HepG2 (cell line): ENCODE measurements at regions not wholly inside any gene's neighbourhood (a gene's known extent, or its start where the extent isn't known, plus 50 kb on each side); places are given as distances from the start of the nearest gene placed in this dataset.

Experiments
- ATAC-seq: fragments of 200-7000 bp; cut with Tn5 transposase; 3 replicates; pipeline ENCODE4 v1.9.1; 2020; ENCODE audit warnings: mild to moderate bottlenecking, moderate library complexity
- BruUV-seq: library from RNA; stranded (reverse); fragments of 400-500 nt; replicated peaks from 2 replicates; lab custom pipeline; 2021; lab: Mats Ljungman, UMichigan
- CTCF ChIA-PET: fragments of 300-600 bp; formaldehyde crosslinking; extraction: SDS; loops from one replicate; lab custom pipeline; 2021; ENCODE audit warnings: low total read pairs, inconsistent platforms, low intra/inter-chr PET ratio; lab: Yijun Ruan, JAX
- POLR2A ChIA-PET: fragments of 350-600 bp; sonication (Branson Sonifier 250); formaldehyde crosslinking; loops from one replicate; lab custom pipeline; 2020; ENCODE audit warnings: antibody characterized with exemption, inconsistent platforms; lab: Yijun Ruan, JAX
- DNase-seq: peaks from one replicate; pipeline ENCODE4 v3.0.0-alpha.2; 2015; ENCODE audit warnings: low spot score
- FAIRE-seq: peaks from 3 replicates; lab custom pipeline; 2011; peaks lifted over from hg19 to GRCh38; lab: Jason Lieb, UNC
- H2AFZ ChIP-seq: one replicate; pipeline ENCODE4 v1.6.1; 2011; ENCODE audit warnings: low read length, inconsistent platforms
- H3K27ac ChIP-seq: fragments of 300-600 bp; 3 replicates; pipeline ENCODE4 v1.8.0; 2011; ENCODE audit warnings: mixed run types, mild to moderate bottlenecking, mixed read lengths, low read length, inconsistent platforms; ENCODE audit not compliant: insufficient read depth; ENCODE audit errors: extremely low read length
- H3K27me3 ChIP-seq, 2 experiments: fragments of 200-600 bp in 1 of 2; 2 replicates in 1 of 2; 3 replicates in 1 of 2; pipeline versions ENCODE4 v1.6.0 to v1.8.0; 2011; ENCODE audit warnings: low read length in 2 of 2, mild to moderate bottlenecking in 2 of 2, moderate library complexity in 2 of 2, inconsistent platforms in 1 of 2; ENCODE audit not compliant: insufficient read depth in 2 of 2, control insufficient read depth in 1 of 2
- H3K36me3 ChIP-seq, 2 experiments: fragments of 200-600 bp in 1 of 2; replicated peaks in 1 of 2; 2 replicates in 1 of 2; 3 replicates in 1 of 2; pipeline versions ENCODE4 v1.5.1 to v1.8.0; 2011; ENCODE audit warnings: low read length in 2 of 2, inconsistent platforms in 1 of 2; ENCODE audit not compliant: insufficient read depth in 2 of 2, control insufficient read depth in 1 of 2
- H3K4me1 ChIP-seq: 2 replicates; pipeline ENCODE4 v1.5.1; 2012; ENCODE audit warnings: low read length, inconsistent platforms; ENCODE audit not compliant: insufficient read depth
- H3K4me2 ChIP-seq: 2 replicates; pipeline ENCODE4 v1.6.0; 2011; ENCODE audit warnings: low read depth, low read length, inconsistent platforms
- H3K4me3 ChIP-seq, 3 experiments: fragments of 200-600 bp in 1 of 3; sonication (generic), shearing (Covaris generic) in 1 of 3; replicated peaks in 1 of 3; 2 replicates each; pipeline ENCODE4 v1.5.1; 2011 to 2016; ENCODE audit warnings: low read length in 3 of 3, inconsistent platforms in 2 of 3, low read depth in 2 of 3, mild to moderate bottlenecking in 2 of 3, control low read depth in 1 of 3, mixed read lengths in 1 of 3; ENCODE audit not compliant: insufficient read depth in 1 of 3
- H3K79me2 ChIP-seq: one replicate; pipeline ENCODE4 v1.6.1; 2011; ENCODE audit warnings: low read length, inconsistent platforms; ENCODE audit not compliant: insufficient read depth
- H3K9ac ChIP-seq: 2 replicates; pipeline ENCODE4 v1.6.0; 2011; ENCODE audit warnings: mild to moderate bottlenecking, low read depth, low read length, inconsistent platforms; ENCODE audit not compliant: insufficient read depth
- H3K9me3 ChIP-seq: 2 replicates; pipeline ENCODE4 v1.5.1; 2012; ENCODE audit warnings: mild to moderate bottlenecking, low read length
- H4K20me1 ChIP-seq: 2 replicates; pipeline ENCODE4 v1.6.0; 2011; ENCODE audit warnings: inconsistent platforms, mild to moderate bottlenecking, low read length, moderate library complexity; ENCODE audit not compliant: insufficient read depth
- ARID3A ChIP-seq: IDR thresholded peaks from 2 replicates; pipeline ENCODE4 v1.6.1; 2012; ENCODE audit warnings: low read depth, low read length, improper control_type of control experiment
- CREM ChIP-seq, 2 experiments: sonication (generic) in 1 of 2; formaldehyde crosslinking in 1 of 2; IDR thresholded peaks; 2 replicates each; pipeline versions ENCODE4 v1.4.0 to v1.6.1; 2016 to 2020; ENCODE audit warnings: antibody characterized with exemption in 1 of 2, mild to moderate bottlenecking in 1 of 2, missing genetic modification reagents in 1 of 2
- DNMT3B ChIP-seq: conservative IDR thresholded peaks from 2 replicates; pipeline ENCODE4 v1.6.1; 2016; ENCODE audit warnings: missing biosample characterization, control low read depth
- GPBP1L1 ChIP-seq: sonication (generic); formaldehyde crosslinking; IDR thresholded peaks from 2 replicates; pipeline ENCODE4 v1.5.0; 2020; ENCODE audit warnings: mild to moderate bottlenecking, missing genetic modification reagents
- MYC ChIP-seq: sonication (generic); formaldehyde crosslinking; IDR thresholded peaks from 2 replicates; pipeline ENCODE4 v1.9.0; 2021; ENCODE audit warnings: missing genetic modification reagents, borderline replicate concordance
- NFATC3 ChIP-seq: sonication (generic); formaldehyde crosslinking; IDR thresholded peaks from 2 replicates; pipeline ENCODE4 v1.5.1; 2020; ENCODE audit warnings: mild to moderate bottlenecking, missing genetic modification reagents
- PAF1 ChIP-seq: IDR thresholded peaks from 2 replicates; pipeline ENCODE4 v1.6.1; 2016; ENCODE audit warnings: missing genetic modification reagents, missing compliant biosample characterization
- RXRA ChIP-seq: sonication (generic); formaldehyde crosslinking; IDR thresholded peaks from 2 replicates; pipeline ENCODE4 v1.5.1; 2020; ENCODE audit warnings: missing genetic modification reagents
- SRSF9 ChIP-seq: fragments of 200-400 bp; formaldehyde crosslinking; IDR thresholded peaks from 2 replicates; pipeline ENCODE4 v1.6.1; 2018; ENCODE audit warnings: borderline replicate concordance, mild to moderate bottlenecking, low read depth, low read length; ENCODE audit not compliant: insufficient read depth, poor library complexity, severe bottlenecking
- ZFP36L2 ChIP-seq: sonication (generic); formaldehyde crosslinking; IDR thresholded peaks from 2 replicates; pipeline ENCODE4 v1.4.0; 2020; ENCODE audit warnings: missing genetic modification reagents
- ZNF101 ChIP-seq: sonication (generic); formaldehyde crosslinking; IDR thresholded peaks from 2 replicates; pipeline ENCODE4 v1.4.0; 2020; ENCODE audit warnings: mild to moderate bottlenecking, low read depth, missing genetic modification reagents, borderline replicate concordance
- ZNF24 ChIP-seq: fragments of 450-650 bp; IDR thresholded peaks from 2 replicates; pipeline ENCODE4 v1.6.1; 2017; ENCODE audit warnings: antibody characterized with exemption, mild to moderate bottlenecking
- ZNF614 ChIP-seq: IDR thresholded peaks from 2 replicates; pipeline ENCODE4 v1.6.1; 2018; ENCODE audit warnings: missing biosample characterization, missing genetic modification reagents, inconsistent platforms, borderline replicate concordance
- WGBS: methylation state at CpG from one replicate; pipeline ENCODE4 v1.1.6; 2017; ENCODE audit warnings: low lambda C conversion rate; 5-methylcytosine and 5-hydroxymethylcytosine counted together
- in situ Hi-C: cut with HindIII; loops from 2 replicates; pipeline ENCODE4 v1.10.0; 2017; ENCODE audit warnings: low pct_unique_long_range_greater_than_20kb; ENCODE audit not compliant: extremely low pct_ligation_motif_present
- intact Hi-C: fragments of 100-400 bp; cut with micrococcal nuclease; formaldehyde crosslinking; loops from one replicate; pipeline ENCODE4 v1.10.0; 2022; ENCODE audit not compliant: unreplicated experiment
- TF ChIP-seq, protein P1 (sequence below), 2 experiments: sonication (generic) in 1 of 2; formaldehyde crosslinking in 1 of 2; IDR thresholded peaks; 2 replicates each; pipeline versions ENCODE4 v1.5.1 to v1.6.1; 2011 to 2020; ENCODE audit warnings: borderline replicate concordance in 1 of 2, low read depth in 1 of 2, low read length in 1 of 2, mild to moderate bottlenecking in 1 of 2, missing genetic modification reagents in 1 of 2, moderate library complexity in 1 of 2
- TF ChIP-seq, protein P2 (sequence below): sonication (generic); formaldehyde crosslinking; IDR thresholded peaks from 2 replicates; pipeline ENCODE4 v1.5.0; 2020; ENCODE audit warnings: mild to moderate bottlenecking, missing genetic modification reagents

- ATAC-seq: no peak
- WGBS: 15% methylated on average over 2 of the region's 7 CpGs
- Histone ChIP-seq H4K20me1 (no peaks in the 10 kb centered on the region), H3K9ac (no peak overlapping the region), H3K27ac (no peak overlapping the region), H3K79me2 (no peaks in the 10 kb centered on the region), H3K27me3 (no peaks in the 10 kb centered on the region), H2AFZ (no peak overlapping the region), H3K4me3 (no peak overlapping the region), H3K4me2 (no peak overlapping the region), H3K4me1 (no peaks in the 10 kb centered on the region), H3K36me3 (no peaks in the 10 kb centered on the region), H3K9me3 (peaks cover 76% of the 10 kb centered on the region)
- BruUV-seq: no TSS peak
- intact Hi-C loops: no loop called here
- ChIA-PET POLR2A (no interaction called here), CTCF (no interaction called here)
- DNase-seq: no peak
- FAIRE-seq: no peak
- in situ Hi-C loops: no loop called here
- TF ChIP-seq PAF1 (CRISPR knock-in tag): no peak
- no peak for TF ChIP-seq ZNF101 (CRISPR knock-in tag)
- no peak for TF ChIP-seq NFATC3 (CRISPR knock-in tag)
- no peak for TF ChIP-seq SRSF9
- TF ChIP-seq ZNF614: no peak
- no peak for TF ChIP-seq CREM (IDR thresholded peaks at IDR 0.05)
- TF ChIP-seq CREM (CRISPR knock-in tag; IDR thresholded peaks at IDR 0.05): no peak
- TF ChIP-seq, protein P1, sequence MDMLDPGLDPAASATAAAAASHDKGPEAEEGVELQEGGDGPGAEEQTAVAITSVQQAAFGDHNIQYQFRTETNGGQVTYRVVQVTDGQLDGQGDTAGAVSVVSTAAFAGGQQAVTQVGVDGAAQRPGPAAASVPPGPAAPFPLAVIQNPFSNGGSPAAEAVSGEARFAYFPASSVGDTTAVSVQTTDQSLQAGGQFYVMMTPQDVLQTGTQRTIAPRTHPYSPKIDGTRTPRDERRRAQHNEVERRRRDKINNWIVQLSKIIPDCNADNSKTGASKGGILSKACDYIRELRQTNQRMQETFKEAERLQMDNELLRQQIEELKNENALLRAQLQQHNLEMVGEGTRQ (IDR thresholded peaks at IDR 0.05; ENCODE audit: low read depth, low read length): no peak
- TF ChIP-seq, protein P1 (CRISPR knock-in tag; IDR thresholded peaks at IDR 0.05; ENCODE audit: borderline replicate concordance): no peak
- no peak for TF ChIP-seq ZFP36L2 (CRISPR knock-in tag)
- no peak for TF ChIP-seq GPBP1L1
- no peak for TF ChIP-seq DNMT3B (CRISPR knock-in tag)
- TF ChIP-seq MYC (CRISPR knock-in tag): no peak
- TF ChIP-seq, protein P2, sequence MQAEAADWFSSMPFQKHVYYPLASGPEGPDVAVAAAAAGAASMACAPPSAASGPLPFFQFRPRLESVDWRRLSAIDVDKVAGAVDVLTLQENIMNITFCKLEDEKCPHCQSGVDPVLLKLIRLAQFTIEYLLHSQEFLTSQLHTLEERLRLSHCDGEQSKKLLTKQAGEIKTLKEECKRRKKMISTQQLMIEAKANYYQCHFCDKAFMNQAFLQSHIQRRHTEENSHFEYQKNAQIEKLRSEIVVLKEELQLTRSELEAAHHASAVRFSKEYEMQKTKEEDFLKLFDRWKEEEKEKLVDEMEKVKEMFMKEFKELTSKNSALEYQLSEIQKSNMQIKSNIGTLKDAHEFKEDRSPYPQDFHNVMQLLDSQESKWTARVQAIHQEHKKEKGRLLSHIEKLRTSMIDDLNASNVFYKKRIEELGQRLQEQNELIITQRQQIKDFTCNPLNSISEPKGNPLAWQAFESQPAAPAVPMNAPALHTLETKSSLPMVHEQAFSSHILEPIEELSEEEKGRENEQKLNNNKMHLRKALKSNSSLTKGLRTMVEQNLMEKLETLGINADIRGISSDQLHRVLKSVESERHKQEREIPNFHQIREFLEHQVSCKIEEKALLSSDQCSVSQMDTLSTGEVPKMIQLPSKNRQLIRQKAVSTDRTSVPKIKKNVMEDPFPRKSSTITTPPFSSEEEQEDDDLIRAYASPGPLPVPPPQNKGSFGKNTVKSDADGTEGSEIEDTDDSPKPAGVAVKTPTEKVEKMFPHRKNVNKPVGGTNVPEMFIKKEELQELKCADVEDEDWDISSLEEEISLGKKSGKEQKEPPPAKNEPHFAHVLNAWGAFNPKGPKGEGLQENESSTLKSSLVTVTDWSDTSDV: no peak
- no peak for TF ChIP-seq RXRA
- TF ChIP-seq ARID3A: no peak
- no peak for TF ChIP-seq ZNF24
Measured at GRCh38 chr7:9778367-9778766, 1195.3 kb upstream of the PHF14 start.
